ENCODE measurements at regions not wholly inside any gene's neighbourhood (a gene's known extent, or its start where the extent isn't known, plus 50 kb on each side); places are given as distances from the start of the nearest gene placed in this dataset.

- TF ChIP-seq CTCF (IDR thresholded peaks at IDR 0.05) (no peak), POLR2A (IDR thresholded peaks at IDR 0.05) (no peak)
Observed at GRCh38 chr20:58078741-58079522, 149.5 kb downstream of the ANKRD60 start.

Measured in esophagus squamous epithelium (tissue), 4 donors.